ENCODE measurements at regions not wholly inside any gene's neighbourhood (a gene's known extent, or its start where the extent isn't known, plus 50 kb on each side); places are given as distances from the start of the nearest gene placed in this dataset.

- no peak for DNase-seq (ENCODE audit: low read depth)
Observed at GRCh38 chr3:150091626-150092025, 120.9 kb upstream of the PFN2 start.

GRCh38 chr3:150090877-150091276 lies 120.2 kb upstream of the PFN2 start:
- DNase-seq (ENCODE audit: low read depth), result peak; percentile 45

GRCh38 chr3:150090006-150090405 lies 119.3 kb upstream of the PFN2 start:
- DNase-seq (ENCODE audit: low read depth), result peak; percentile 78

- DNase-seq (ENCODE audit: low read depth), result no peak
Observed at GRCh38 chr3:150084128-150084527, 113.4 kb upstream of the PFN2 start.

GRCh38 chr3:150083655-150084042 lies 113.0 kb upstream of the PFN2 start:
- peak; percentile 71 for DNase-seq (ENCODE audit: low read depth)

GRCh38 chr3:150082898-150083654 lies 112.4 kb upstream of the PFN2 start:
- DNase-seq (ENCODE audit: low read depth), result no peak

GRCh38 chr3:150081084-150081483 lies 110.4 kb upstream of the PFN2 start:
- peak; percentile 77 for DNase-seq (ENCODE audit: low read depth)

- peak; percentile 25 for DNase-seq (ENCODE audit: low read depth)
Observed at GRCh38 chr3:150080058-150080730, 109.5 kb upstream of the PFN2 start.

GRCh38 chr3:150079029-150079739 lies 108.5 kb upstream of the PFN2 start:
- peak; percentile 94 for DNase-seq (ENCODE audit: low read depth)

GRCh38 chr3:150077581-150078247 lies 107.0 kb upstream of the PFN2 start:
- DNase-seq (ENCODE audit: low read depth), result peak; percentile 81

- no peak for DNase-seq (ENCODE audit: low read depth)
Observed at GRCh38 chr3:150077107-150077506, 106.4 kb upstream of the PFN2 start.

- DNase-seq (ENCODE audit: low read depth), result no peak
Observed at GRCh38 chr3:150076443-150076842, 105.7 kb upstream of the PFN2 start.

GRCh38 chr3:150075417-150075865 lies 104.7 kb upstream of the PFN2 start:
- no peak for DNase-seq (ENCODE audit: low read depth)

- DNase-seq (ENCODE audit: low read depth), result no peak
Observed at GRCh38 chr3:150074697-150075416, 104.2 kb upstream of the PFN2 start.

- DNase-seq (ENCODE audit: low read depth), result no peak
Observed at GRCh38 chr3:150074277-150074676, 103.6 kb upstream of the PFN2 start.

GRCh38 chr3:150073513-150073912 lies 102.8 kb upstream of the PFN2 start:
- DNase-seq (ENCODE audit: low read depth), result no peak

- peak; percentile 78 for DNase-seq (ENCODE audit: low read depth)
Observed at GRCh38 chr3:150073031-150073430, 102.3 kb upstream of the PFN2 start.

GRCh38 chr3:150072576-150072975 lies 101.9 kb upstream of the PFN2 start:
- DNase-seq (ENCODE audit: low read depth), result no peak

GRCh38 chr3:150070271-150070670 lies 99.6 kb upstream of the PFN2 start:
- no peak for DNase-seq (ENCODE audit: low read depth)

- no peak for DNase-seq (ENCODE audit: low read depth)
Observed at GRCh38 chr3:150069633-150070032, 98.9 kb upstream of the PFN2 start.

- peak; percentile 48 for DNase-seq (ENCODE audit: low read depth)
Observed at GRCh38 chr3:150069154-150069527, 98.4 kb upstream of the PFN2 start.
